PC-3 (cell line): ENCODE measurements at regions not wholly inside any gene's neighbourhood (a gene's known extent, or its start where the extent isn't known, plus 50 kb on each side); places are given as distances from the start of the nearest gene placed in this dataset.
A peak's percentile ranks its signal among the peaks of the same experiment; 100 is the strongest.

ENCODE experiments used
- ATAC-seq: fragments of 200-7000 bp; cut with Tn5 transposase; 2 replicates; pipeline ENCODE4 v1.9.1; 2020; ENCODE audit warnings: mild to moderate bottlenecking, moderate library complexity
- BruUV-seq: library from RNA; stranded (reverse); fragments of 400-500 nt; replicated peaks from 2 replicates; lab custom pipeline; 2021; lab: Mats Ljungman, UMichigan
- CTCF ChIA-PET: fragments of 300-600 bp; sonication (Branson Sonifier 250); formaldehyde crosslinking; loops from one replicate; lab custom pipeline; 2022; ENCODE audit warnings: antibody characterized with exemption; lab: Charles Lee
- POLR2A ChIA-PET: fragments of 300-600 bp; sonication (Branson Sonifier 250); formaldehyde crosslinking; loops from one replicate; lab custom pipeline; 2022; ENCODE audit warnings: antibody characterized with exemption; ENCODE audit not compliant: unreplicated experiment; lab: Charles Lee
- DNase-seq: peaks from one replicate; pipeline ENCODE4 v3.0.0-alpha.2; 2015
- H2AFZ ChIP-seq: fragments of 300-600 bp; sonication (generic); 2 replicates; pipeline ENCODE4 v1.6.0; 2016; ENCODE audit warnings: antibody characterized with exemption, low read length
- H3F3A ChIP-seq: fragments of 300-600 bp; sonication (generic); one replicate; pipeline ENCODE4 v1.6.0; 2017; ENCODE audit warnings: antibody characterized with exemption, low read length, control low read depth, mild to moderate bottlenecking; ENCODE audit not compliant: unreplicated experiment
- H3K27ac ChIP-seq: fragments of 300-600 bp; sonication (generic); 2 replicates; pipeline ENCODE4 v1.5.1; 2016; ENCODE audit warnings: mild to moderate bottlenecking, low read length
- H3K27me3 ChIP-seq: fragments of 300-600 bp; sonication (generic); 2 replicates; pipeline ENCODE4 v1.6.1; 2016; ENCODE audit warnings: low read length, mixed read lengths
- H3K36me3 ChIP-seq: fragments of 300-600 bp; sonication (generic); 2 replicates; pipeline ENCODE4 v1.6.1; 2016; ENCODE audit warnings: low read depth, mixed run types, low read length, mixed read lengths
- H3K4me1 ChIP-seq: fragments of 300-600 bp; sonication (generic); 2 replicates; pipeline ENCODE4 v1.5.1; 2016; ENCODE audit warnings: low read length; ENCODE audit not compliant: insufficient read depth
- H3K4me2 ChIP-seq: fragments of 300-600 bp; sonication (generic); 2 replicates; pipeline ENCODE4 v1.6.0; 2016; ENCODE audit warnings: low read length
- H3K4me3 ChIP-seq: fragments of 300-600 bp; sonication (generic); 2 replicates; pipeline ENCODE4 v1.5.1; 2016; ENCODE audit warnings: mild to moderate bottlenecking, low read length, mixed read lengths
- H3K79me2 ChIP-seq: fragments of 300-600 bp; sonication (generic); 2 replicates; pipeline ENCODE4 v1.6.1; 2017; ENCODE audit warnings: low read length, mixed read lengths
- H3K9ac ChIP-seq: fragments of 300-600 bp; sonication (generic); 2 replicates; pipeline ENCODE4 v1.6.0; 2016; ENCODE audit warnings: mild to moderate bottlenecking, low read length
- H3K9me2 ChIP-seq: fragments of 300-600 bp; sonication (generic); replicated peaks from 2 replicates; pipeline ENCODE4 v1.6.1; 2016; ENCODE audit warnings: mixed run types, low read length, mixed read lengths
- H3K9me3 ChIP-seq: fragments of 300-600 bp; sonication (generic); 2 replicates; pipeline ENCODE4 v1.6.1; 2016; ENCODE audit warnings: low read length, mixed read lengths
- H4K20me1 ChIP-seq: fragments of 300-600 bp; sonication (generic); 2 replicates; pipeline ENCODE4 v1.6.1; 2016; ENCODE audit warnings: low read length, mixed read lengths
- CTCF ChIP-seq: fragments of 300-600 bp; sonication (generic); conservative IDR thresholded peaks from 2 replicates; pipeline ENCODE4 v1.5.1; 2017; ENCODE audit warnings: antibody characterized with exemption, low read depth, mild to moderate bottlenecking, low read length
- EZH2 ChIP-seq: fragments of 300-600 bp; sonication (generic); IDR thresholded peaks from one replicate; pipeline ENCODE4 v1.6.1; 2017; ENCODE audit warnings: antibody characterized with exemption, mild to moderate bottlenecking, low read length; ENCODE audit not compliant: unreplicated experiment
- EZH2phosphoT487 ChIP-seq: fragments of 300-600 bp; sonication (generic); IDR thresholded peaks from 2 replicates; pipeline ENCODE4 v1.6.1; 2018; ENCODE audit warnings: mild to moderate bottlenecking, antibody characterized with exemption, low read length, borderline replicate concordance
- intact Hi-C: fragments of 100-400 bp; cut with micrococcal nuclease; formaldehyde crosslinking; loops from 2 replicates; pipeline ENCODE4 v1.9.0; 2023

DNA sequence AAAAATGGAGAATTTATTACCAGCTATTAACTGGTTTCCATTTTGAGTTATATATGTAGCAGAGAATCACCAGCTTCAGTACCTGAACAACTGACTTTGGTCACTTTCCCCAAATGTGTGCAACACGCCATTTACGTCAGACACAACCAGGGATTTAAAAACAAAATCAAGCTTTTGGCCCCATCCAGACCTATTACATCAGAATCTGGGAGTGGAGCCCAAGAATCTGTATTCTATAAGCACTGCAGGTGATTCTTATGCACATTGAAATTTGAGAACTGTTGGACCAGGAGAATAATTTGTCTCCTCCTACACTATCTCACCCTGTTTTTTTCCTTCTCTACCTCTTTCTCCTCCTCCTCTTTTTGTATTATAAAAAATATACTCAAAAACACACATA lies 295.9 kb downstream of the PRELID2 start:
- POLR2A ChIA-PET: no interaction called here
- no peak for DNase-seq

GRCh38 chr5:145536133-145536532 lies 299.0 kb downstream of the PRELID2 start:
- intact Hi-C loops: no loop called here
- H3K27me3 ChIP-seq: no peaks in the 10 kb centered on the region
- TF ChIP-seq EZH2 (no peak), CTCF (no peak), EZH2phosphoT487 (no peak)
- no peak for DNase-seq
- H3K9me2 ChIP-seq: no peaks in the 10 kb centered on the region
- peaks cover 19% of the 10 kb centered on the region for H3K4me1 ChIP-seq
- H3F3A ChIP-seq: no peaks in the 10 kb centered on the region
- H3K9ac ChIP-seq: no peak overlapping the region
- ChIA-PET CTCF (no interaction called here), POLR2A (no interaction called here)
- no peak overlapping the region for H2AFZ ChIP-seq
- H3K4me2 ChIP-seq: no peak overlapping the region
- BruUV-seq: no TSS peak
- no peak overlapping the region for H3K4me3 ChIP-seq
- no peaks in the 10 kb centered on the region for H3K9me3 ChIP-seq
- H3K36me3 ChIP-seq: no peaks in the 10 kb centered on the region
- H3K79me2 ChIP-seq: no peaks in the 10 kb centered on the region
- H4K20me1 ChIP-seq: no peaks in the 10 kb centered on the region
- H3K27ac ChIP-seq: no peak overlapping the region
- ATAC-seq: no peak

More for the DNA sequence above, 295.9 kb downstream of the PRELID2 start:
- H3K9me3 ChIP-seq: no peaks in the 10 kb centered on the region
- CTCF ChIA-PET: no interaction called here
- no peaks in the 10 kb centered on the region for H3F3A ChIP-seq
- H3K27me3 ChIP-seq: no peaks in the 10 kb centered on the region
- H3K4me3 ChIP-seq: no peak overlapping the region
- H3K4me1 ChIP-seq: peaks cover 9% of the 10 kb centered on the region
- intact Hi-C loops: no loop called here
- no peaks in the 10 kb centered on the region for H3K79me2 ChIP-seq
- no peak overlapping the region for H2AFZ ChIP-seq
- no peak for ATAC-seq
- no TSS peak for BruUV-seq
- H3K9me2 ChIP-seq: no peaks in the 10 kb centered on the region
- H3K9ac ChIP-seq: no peak overlapping the region
- H3K36me3 ChIP-seq: no peaks in the 10 kb centered on the region
- H4K20me1 ChIP-seq: no peaks in the 10 kb centered on the region
- no peak for TF ChIP-seq CTCF
- no peak for TF ChIP-seq EZH2phosphoT487
- TF ChIP-seq EZH2: no peak
- no peak overlapping the region for H3K4me2 ChIP-seq
- H3K27ac ChIP-seq: no peak overlapping the region

GRCh38 chr5:145531038-145531734 lies 304.0 kb downstream of the PRELID2 start:
- no peak overlapping the region for H3K9ac ChIP-seq
- peak overlapping the region; percentile 41 for H2AFZ ChIP-seq
- no peaks in the 10 kb centered on the region for H3K27me3 ChIP-seq
- H3K4me1 ChIP-seq: peaks cover 19% of the 10 kb centered on the region
- no peaks in the 10 kb centered on the region for H3K79me2 ChIP-seq
- H3K27ac ChIP-seq: peak overlapping the region; percentile 44
- no TSS peak for BruUV-seq
- ChIA-PET POLR2A (no interaction called here), CTCF (no interaction called here)
- TF ChIP-seq EZH2phosphoT487 (no peak), CTCF (no peak), EZH2 (no peak)
- no peaks in the 10 kb centered on the region for H3K9me3 ChIP-seq
- no peaks in the 10 kb centered on the region for H3F3A ChIP-seq
- DNase-seq (peak; percentile 92), ATAC-seq (peak; percentile 100)
- H3K9me2 ChIP-seq: no peaks in the 10 kb centered on the region
- H3K4me2 ChIP-seq: peak overlapping the region; percentile 53
- H3K4me3 ChIP-seq: no peak overlapping the region
- no peaks in the 10 kb centered on the region for H3K36me3 ChIP-seq
- no peaks in the 10 kb centered on the region for H4K20me1 ChIP-seq
- intact Hi-C loops: loop anchor here (5.0 kb wide), 1 partner anchor 49 kb away; no protein-coding TSS in a partner anchor
